ENCODE measurements at regions not wholly inside any gene's neighbourhood (a gene's known extent, or its start where the extent isn't known, plus 50 kb on each side); places are given as distances from the start of the nearest gene placed in this dataset.

DNA sequence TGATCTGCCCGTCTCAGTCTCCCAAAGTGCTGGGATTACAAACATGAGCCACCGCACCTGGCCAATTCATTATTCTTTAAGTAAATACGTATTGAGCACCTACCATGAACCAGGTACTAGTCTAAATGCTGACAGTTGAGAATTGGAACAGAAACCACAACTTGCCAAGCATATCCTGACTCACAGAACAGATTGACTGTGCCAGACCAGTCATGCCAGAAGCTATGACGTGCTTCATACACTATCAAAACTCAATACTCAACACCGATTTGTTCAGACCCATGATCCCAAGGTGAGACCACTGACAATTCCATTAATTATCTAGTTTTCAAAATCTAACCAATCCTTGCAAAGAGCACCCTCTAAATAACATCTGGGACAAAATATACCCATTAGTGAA, 148.6 kb downstream of the B3GNT2 start:
- H3K18ac ChIP-seq (ENCODE audit: low read length), result no peak overlapping the region
- H4K8ac ChIP-seq (ENCODE audit: low read depth, low read length), result no peak overlapping the region
- H4K12ac ChIP-seq (ENCODE audit: low read depth, low read length), result no peak overlapping the region

GRCh38 chr2:62343636-62344337, 147.9 kb downstream of the B3GNT2 start:
- H2BK12ac ChIP-seq (ENCODE audit: low read length), result no peak overlapping the region

More for the DNA sequence above, 148.6 kb downstream of the B3GNT2 start:
- Histone ChIP-seq H3K79me2 (ENCODE audit: control insufficient read depth, insufficient read depth, low read length, poor library complexity) (no peaks in the 10 kb centered on the region), H2BK120ac (ENCODE audit: insufficient read depth, low read length, poor library complexity) (no peak overlapping the region), H2AFZ (ENCODE audit: insufficient read depth, low read length, poor library complexity) (no peak overlapping the region), H3K9ac (ENCODE audit: low read length) (no peak overlapping the region), H3K27ac (ENCODE audit: low read depth, low read length) (no peak overlapping the region), H3K23ac (ENCODE audit: low read length) (no peak overlapping the region), H2AK5ac (ENCODE audit: low read length) (no peak overlapping the region), H3K9me3 (ENCODE audit: insufficient read depth, low read depth, low read length) (no peaks in the 10 kb centered on the region), H3K4me2 (ENCODE audit: low read length) (no peak overlapping the region), H3K4me1 (ENCODE audit: control insufficient read depth in 1 of 2, insufficient read depth in 2 of 2, low read length in 2 of 2) (no peaks in the 10 kb centered on the region), H3K14ac (ENCODE audit: low read length) (no peak overlapping the region), H3K79me1 (ENCODE audit: low read length) (no peaks in the 10 kb centered on the region), H3K27me3 (ENCODE audit: insufficient read depth, low read length) (no peaks in the 10 kb centered on the region), H3K4me3 (ENCODE audit: low read depth, low read length) (no peak overlapping the region), H2BK12ac (ENCODE audit: low read length) (no peak overlapping the region), H2BK5ac (ENCODE audit: low read depth, low read length, poor library complexity) (no peak overlapping the region), H3K4ac (ENCODE audit: low read depth, low read length) (no peak overlapping the region), H4K91ac (ENCODE audit: low read depth, low read length) (no peak overlapping the region), H3K36me3 (ENCODE audit: control insufficient read depth in 1 of 2, insufficient read depth in 2 of 2, low read length in 2 of 2) (no peaks in the 10 kb centered on the region)
- DNase-seq, result no peak
- WGBS (ENCODE audit: extremely low coverage, insufficient coverage, insufficient read length), result no CpG with 5 or more reads among the region's 5 CpGs

GRCh38 chr2:62343206-62343605, 147.3 kb downstream of the B3GNT2 start:
- Histone ChIP-seq H3K4me2 (ENCODE audit: low read length) (no peak overlapping the region), H3K14ac (ENCODE audit: low read length) (no peak overlapping the region), H3K27me3 (ENCODE audit: insufficient read depth, low read length) (no peaks in the 10 kb centered on the region), H4K91ac (ENCODE audit: low read depth, low read length) (no peak overlapping the region), H3K36me3 (ENCODE audit: control insufficient read depth in 1 of 2, insufficient read depth in 2 of 2, low read length in 2 of 2) (no peaks in the 10 kb centered on the region), H3K9me3 (ENCODE audit: insufficient read depth, low read depth, low read length) (no peaks in the 10 kb centered on the region), H3K23ac (ENCODE audit: low read length) (no peak overlapping the region), H3K79me2 (ENCODE audit: control insufficient read depth, insufficient read depth, low read length, poor library complexity) (no peaks in the 10 kb centered on the region), H3K18ac (ENCODE audit: low read length) (no peak overlapping the region), H3K4me1 (ENCODE audit: control insufficient read depth in 1 of 2, insufficient read depth in 2 of 2, low read length in 2 of 2) (no peaks in the 10 kb centered on the region), H2BK12ac (ENCODE audit: low read length) (no peak overlapping the region), H3K27ac (ENCODE audit: low read depth, low read length) (no peak overlapping the region), H2AFZ (ENCODE audit: insufficient read depth, low read length, poor library complexity) (no peak overlapping the region), H4K12ac (ENCODE audit: low read depth, low read length) (no peak overlapping the region), H2BK120ac (ENCODE audit: insufficient read depth, low read length, poor library complexity) (no peak overlapping the region), H3K4ac (ENCODE audit: low read depth, low read length) (no peak overlapping the region), H2AK5ac (ENCODE audit: low read length) (no peak overlapping the region), H3K79me1 (ENCODE audit: low read length) (no peaks in the 10 kb centered on the region), H4K8ac (ENCODE audit: low read depth, low read length) (no peak overlapping the region), H3K4me3 (ENCODE audit: low read depth, low read length) (no peak overlapping the region), H2BK5ac (ENCODE audit: low read depth, low read length, poor library complexity) (no peak overlapping the region), H3K9ac (ENCODE audit: low read length) (no peak overlapping the region)
- no peak for DNase-seq

More at GRCh38 chr2:62343636-62344337, 147.9 kb downstream of the B3GNT2 start:
- no peaks in the 10 kb centered on the region for H3K9me3 ChIP-seq (ENCODE audit: insufficient read depth, low read depth, low read length)
- no peaks in the 10 kb centered on the region for H3K36me3 ChIP-seq (ENCODE audit: control insufficient read depth in 1 of 2, insufficient read depth in 2 of 2, low read length in 2 of 2)
- no peaks in the 10 kb centered on the region for H3K79me2 ChIP-seq (ENCODE audit: control insufficient read depth, insufficient read depth, low read length, poor library complexity)
- no peak overlapping the region for H3K23ac ChIP-seq (ENCODE audit: low read length)
- DNase-seq, result no peak
- H3K79me1 ChIP-seq (ENCODE audit: low read length), result no peaks in the 10 kb centered on the region
- H3K14ac ChIP-seq (ENCODE audit: low read length), result no peak overlapping the region
- H4K91ac ChIP-seq (ENCODE audit: low read depth, low read length), result no peak overlapping the region
- no peak overlapping the region for H2BK120ac ChIP-seq (ENCODE audit: insufficient read depth, low read length, poor library complexity)
- H3K4ac ChIP-seq (ENCODE audit: low read depth, low read length), result no peak overlapping the region
- H3K4me2 ChIP-seq (ENCODE audit: low read length), result no peak overlapping the region
- no peak overlapping the region for H3K4me3 ChIP-seq (ENCODE audit: low read depth, low read length)
- no CpG with 5 or more reads among the region's 5 CpGs for WGBS (ENCODE audit: extremely low coverage, insufficient coverage, insufficient read length)
- H4K12ac ChIP-seq (ENCODE audit: low read depth, low read length), result no peak overlapping the region
- H3K4me1 ChIP-seq (ENCODE audit: control insufficient read depth in 1 of 2, insufficient read depth in 2 of 2, low read length in 2 of 2), result no peaks in the 10 kb centered on the region
- H2BK5ac ChIP-seq (ENCODE audit: low read depth, low read length, poor library complexity), result no peak overlapping the region
- no peak overlapping the region for H3K9ac ChIP-seq (ENCODE audit: low read length)
- H2AFZ ChIP-seq (ENCODE audit: insufficient read depth, low read length, poor library complexity), result no peak overlapping the region
- H2AK5ac ChIP-seq (ENCODE audit: low read length), result no peak overlapping the region
- no peak overlapping the region for H3K27ac ChIP-seq (ENCODE audit: low read depth, low read length)
- H3K27me3 ChIP-seq (ENCODE audit: insufficient read depth, low read length), result no peaks in the 10 kb centered on the region
- H3K18ac ChIP-seq (ENCODE audit: low read length), result no peak overlapping the region
- no peak overlapping the region for H4K8ac ChIP-seq (ENCODE audit: low read depth, low read length)

- no peak overlapping the region for H4K91ac ChIP-seq (ENCODE audit: low read depth, low read length)
- H2AK5ac ChIP-seq (ENCODE audit: low read length), result no peak overlapping the region
- H2BK12ac ChIP-seq (ENCODE audit: low read length), result no peak overlapping the region
Observed at GRCh38 chr2:62340994-62341484, 145.1 kb downstream of the B3GNT2 start.

More at GRCh38 chr2:62340994-62341484, 145.1 kb downstream of the B3GNT2 start:
- Histone ChIP-seq H3K79me1 (ENCODE audit: low read length) (no peaks in the 10 kb centered on the region), H3K23ac (ENCODE audit: low read length) (no peak overlapping the region), H3K4ac (ENCODE audit: low read depth, low read length) (no peak overlapping the region), H3K4me3 (ENCODE audit: low read depth, low read length) (no peak overlapping the region), H2BK120ac (ENCODE audit: insufficient read depth, low read length, poor library complexity) (no peak overlapping the region), H3K36me3 (ENCODE audit: control insufficient read depth in 1 of 2, insufficient read depth in 2 of 2, low read length in 2 of 2) (no peaks in the 10 kb centered on the region), H4K8ac (ENCODE audit: low read depth, low read length) (no peak overlapping the region), H3K4me1 (ENCODE audit: control insufficient read depth in 1 of 2, insufficient read depth in 2 of 2, low read length in 2 of 2) (no peaks in the 10 kb centered on the region), H4K12ac (ENCODE audit: low read depth, low read length) (no peak overlapping the region), H3K4me2 (ENCODE audit: low read length) (no peak overlapping the region), H3K79me2 (ENCODE audit: control insufficient read depth, insufficient read depth, low read length, poor library complexity) (no peaks in the 10 kb centered on the region), H3K14ac (ENCODE audit: low read length) (no peak overlapping the region), H3K27me3 (ENCODE audit: insufficient read depth, low read length) (no peaks in the 10 kb centered on the region), H2BK5ac (ENCODE audit: low read depth, low read length, poor library complexity) (no peak overlapping the region), H2AFZ (ENCODE audit: insufficient read depth, low read length, poor library complexity) (no peak overlapping the region), H3K18ac (ENCODE audit: low read length) (no peak overlapping the region), H3K9ac (ENCODE audit: low read length) (no peak overlapping the region), H3K27ac (ENCODE audit: low read depth, low read length) (no peak overlapping the region), H3K9me3 (ENCODE audit: insufficient read depth, low read depth, low read length) (no peaks in the 10 kb centered on the region)
- no peak for DNase-seq
- no CpG with 5 or more reads among the region's 4 CpGs for WGBS (ENCODE audit: extremely low coverage, insufficient coverage, insufficient read length)

All from trophoblast cell (in vitro differentiated cells and primary cell).